Forelimb muscle (tissue), 1 donor: ENCODE measurements at regions not wholly inside any gene's neighbourhood (a gene's known extent, or its start where the extent isn't known, plus 50 kb on each side); places are given as distances from the start of the nearest gene placed in this dataset.

Source experiments
- DNase-seq: peaks from one replicate; pipeline ENCODE4 v3.0.0-alpha.2; 2013; ENCODE audit warnings: low read depth

GRCh38 chr13:85093808-85094207, 705.4 kb downstream of the SLITRK6 start:
- DNase-seq = no peak

GRCh38 chr13:85091631-85092234, 707.5 kb downstream of the SLITRK6 start:
- no peak for DNase-seq

- no peak for DNase-seq
These were observed 710.0 kb downstream of the SLITRK6 start for GRCh38 chr13:85089186-85089585.

DNA sequence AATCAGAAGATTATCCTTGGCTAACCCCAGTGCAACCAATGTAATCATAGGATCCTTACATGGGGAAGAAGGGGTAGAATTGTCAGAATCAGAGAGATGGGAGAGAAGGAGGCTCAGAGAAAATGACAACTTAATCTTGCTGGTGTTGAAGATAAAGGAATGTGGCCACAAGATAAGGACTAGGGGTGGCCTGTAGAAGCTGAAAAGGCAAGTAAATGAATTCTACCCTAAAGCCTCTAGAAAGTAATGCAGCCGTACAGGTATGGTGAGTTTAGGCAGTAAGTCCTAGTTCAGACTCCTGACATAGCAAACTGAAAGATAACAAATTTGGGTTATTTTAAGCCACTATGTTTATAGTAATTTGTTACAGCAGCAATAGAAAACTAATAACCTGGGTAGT, 718.5 kb downstream of the SLITRK6 start:
- no peak for DNase-seq

GRCh38 chr13:85076343-85076742, 722.9 kb downstream of the SLITRK6 start:
- no peak for DNase-seq

GRCh38 chr13:85074543-85075313, 724.5 kb downstream of the SLITRK6 start:
- no peak for DNase-seq

DNA sequence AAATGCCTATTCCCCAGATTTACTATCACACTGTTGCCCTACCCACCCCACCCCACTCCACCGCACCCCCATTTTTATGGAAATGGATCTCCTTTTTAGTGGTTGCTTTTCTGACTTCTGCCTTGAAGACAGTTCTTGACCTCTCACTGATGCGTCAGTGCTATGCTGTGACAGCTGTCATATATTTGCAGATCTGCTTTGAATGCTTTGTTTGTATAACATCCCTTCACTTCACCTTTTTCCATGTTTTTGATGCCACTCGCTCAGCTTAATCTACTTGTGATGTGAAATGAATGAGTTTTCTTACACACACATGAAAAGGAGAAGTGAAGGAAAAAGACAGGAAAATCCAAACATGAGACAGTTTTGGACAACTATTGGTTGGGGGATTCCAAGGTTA, 731.0 kb downstream of the SLITRK6 start:
- no peak for DNase-seq

- no peak for DNase-seq
These were observed 759.0 kb downstream of the SLITRK6 start for GRCh38 chr13:85040215-85040614.

DNA sequence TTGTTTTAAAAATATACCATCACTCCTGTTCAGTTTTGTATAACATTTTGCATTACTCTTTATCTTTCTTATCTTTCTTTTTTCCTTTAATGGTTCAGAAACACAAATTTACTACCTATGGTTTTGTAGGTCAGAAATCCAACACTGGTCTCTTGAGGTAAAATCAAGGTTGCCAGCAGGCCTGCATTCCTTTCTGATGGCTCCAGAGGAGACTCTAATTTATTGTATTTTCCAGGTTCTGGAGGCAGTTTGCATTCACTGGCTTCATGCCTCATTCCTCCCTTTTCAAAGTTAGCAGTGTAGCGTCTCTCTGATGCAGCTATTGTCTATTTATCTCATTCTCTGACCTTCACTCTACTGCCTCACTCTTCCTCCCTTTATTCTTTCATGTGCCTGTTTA, 767.4 kb downstream of the SLITRK6 start:
- DNase-seq = no peak

DNA sequence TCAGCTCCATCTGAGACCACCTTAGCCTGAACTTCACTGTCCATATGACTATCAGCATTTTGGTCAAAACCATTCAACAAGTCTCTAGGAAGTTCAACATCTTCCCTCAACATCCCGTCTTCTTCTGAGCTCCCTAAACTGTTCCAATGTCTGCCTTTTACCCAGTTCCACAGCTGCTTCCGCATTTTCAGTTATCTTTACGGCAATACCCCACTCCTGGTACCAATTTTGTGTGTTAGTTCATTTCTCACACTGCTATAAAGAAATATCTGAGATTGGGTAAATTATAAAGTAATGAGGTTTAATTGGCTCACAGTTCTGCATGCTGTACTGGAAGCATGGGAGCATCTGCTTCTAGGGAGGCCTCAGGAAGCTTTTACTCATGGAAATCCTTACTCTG, 771.2 kb downstream of the SLITRK6 start:
- no peak for DNase-seq

DNA sequence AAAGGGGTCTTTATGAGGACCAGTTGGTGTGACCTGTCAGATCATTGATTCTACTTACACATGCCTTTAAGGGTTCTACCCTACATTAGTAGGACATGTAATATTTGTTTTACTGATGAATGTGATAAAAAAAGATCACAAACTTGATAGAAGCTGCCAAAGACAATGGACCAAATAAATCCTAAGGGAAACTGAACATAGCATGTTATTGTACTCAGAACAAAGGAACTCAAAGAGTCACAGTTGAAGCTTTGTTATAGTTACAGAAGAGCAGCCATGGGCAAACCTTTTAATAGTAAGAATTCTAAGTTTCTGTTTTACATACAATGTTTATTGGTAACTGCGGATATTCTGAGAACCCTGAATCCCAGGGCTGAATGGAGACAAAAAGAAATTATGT, 780.1 kb downstream of the SLITRK6 start:
- no peak for DNase-seq

- no peak for DNase-seq
These were observed 786.2 kb downstream of the SLITRK6 start for GRCh38 chr13:85013006-85013405.

GRCh38 chr13:85009447-85009846, 789.8 kb downstream of the SLITRK6 start:
- no peak for DNase-seq

GRCh38 chr13:84999252-84999651, 800.0 kb downstream of the SLITRK6 start:
- DNase-seq = no peak

DNA sequence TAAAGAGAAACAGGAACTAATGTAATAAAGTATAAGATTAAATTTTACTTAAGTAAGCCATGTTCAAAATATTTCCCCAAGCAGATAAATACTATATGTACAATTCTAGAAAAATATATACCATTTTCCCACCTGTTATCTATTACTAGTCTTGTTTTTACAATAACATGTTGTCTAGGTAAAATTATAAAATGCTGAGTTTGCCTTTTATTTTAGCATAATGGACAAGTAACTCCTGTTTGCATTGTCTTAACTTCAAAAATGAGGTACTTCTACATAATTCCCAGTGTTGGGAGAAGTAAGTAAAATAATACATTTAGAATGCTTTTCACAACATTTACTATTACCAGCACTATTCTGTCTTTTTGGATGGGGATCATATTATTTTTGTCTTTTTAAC, 800.5 kb downstream of the SLITRK6 start:
- no peak for DNase-seq

- DNase-seq = no peak
These were observed 801.4 kb downstream of the SLITRK6 start for GRCh38 chr13:84997858-84998257.

- DNase-seq = no peak
These were observed 804.6 kb downstream of the SLITRK6 start for GRCh38 chr13:84994582-84994981.

GRCh38 chr13:84985860-84986259, 813.4 kb downstream of the SLITRK6 start:
- no peak for DNase-seq

DNA sequence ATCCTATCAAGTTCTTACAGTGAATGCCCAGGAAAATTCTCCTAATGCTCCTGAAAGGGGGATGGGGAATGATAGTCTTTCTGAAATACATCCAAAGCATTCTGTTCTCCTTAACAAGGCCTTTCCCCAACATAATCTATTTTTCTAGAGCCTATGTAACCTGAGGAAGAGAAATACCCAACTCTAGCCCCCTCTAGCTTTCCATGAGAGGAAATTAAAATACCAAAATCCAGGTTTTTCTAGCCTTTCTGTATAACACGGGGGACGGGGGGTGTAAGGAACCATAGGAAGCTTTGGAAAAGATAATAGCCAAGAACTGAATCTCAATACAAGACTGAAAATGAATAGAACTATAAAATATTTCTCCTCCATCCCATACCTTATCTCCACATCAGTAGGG, 815.9 kb downstream of the SLITRK6 start:
- DNase-seq = no peak

GRCh38 chr13:84980571-84980970, 818.6 kb downstream of the SLITRK6 start:
- no peak for DNase-seq

DNA sequence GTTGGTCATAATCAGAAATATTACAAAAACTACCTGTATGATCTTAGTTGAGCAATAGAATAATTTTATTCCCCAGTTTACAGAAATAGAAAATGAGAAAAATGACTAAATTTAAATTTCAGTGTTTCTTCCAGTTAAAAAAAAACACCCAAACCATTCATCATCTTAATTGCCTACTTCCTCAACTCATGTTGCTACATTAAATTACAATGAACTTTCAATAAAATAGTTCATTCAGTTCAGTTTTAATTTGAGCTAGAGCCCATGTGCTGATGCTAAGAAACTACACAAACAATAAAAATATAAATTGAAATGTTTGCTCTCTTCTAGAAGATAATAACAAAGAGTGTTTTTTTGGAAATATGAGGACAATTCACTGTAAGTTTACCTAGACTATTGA, 820.4 kb downstream of the SLITRK6 start:
- DNase-seq = no peak

- no peak for DNase-seq
These were observed 825.6 kb downstream of the SLITRK6 start for GRCh38 chr13:84973661-84974060.

DNA sequence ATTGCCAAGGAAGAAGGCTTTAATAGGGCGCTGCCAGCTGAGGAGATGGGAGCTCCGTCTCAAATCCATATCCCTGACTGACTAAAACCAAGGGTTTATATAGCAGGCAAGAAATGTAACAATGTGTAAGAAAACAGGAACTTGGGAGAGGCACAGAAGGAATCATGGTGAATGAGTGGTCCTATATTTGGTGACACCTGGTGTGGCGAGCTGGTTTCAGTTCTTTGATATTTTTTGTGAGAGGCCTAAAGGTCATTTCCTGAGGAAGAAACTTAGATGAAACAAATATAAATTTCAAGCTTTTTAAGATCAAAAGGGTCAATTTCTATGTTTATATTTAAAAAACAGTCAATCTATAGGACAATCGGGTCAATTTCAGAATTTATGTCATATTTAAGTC, 826.3 kb downstream of the SLITRK6 start:
- no peak for DNase-seq

DNA sequence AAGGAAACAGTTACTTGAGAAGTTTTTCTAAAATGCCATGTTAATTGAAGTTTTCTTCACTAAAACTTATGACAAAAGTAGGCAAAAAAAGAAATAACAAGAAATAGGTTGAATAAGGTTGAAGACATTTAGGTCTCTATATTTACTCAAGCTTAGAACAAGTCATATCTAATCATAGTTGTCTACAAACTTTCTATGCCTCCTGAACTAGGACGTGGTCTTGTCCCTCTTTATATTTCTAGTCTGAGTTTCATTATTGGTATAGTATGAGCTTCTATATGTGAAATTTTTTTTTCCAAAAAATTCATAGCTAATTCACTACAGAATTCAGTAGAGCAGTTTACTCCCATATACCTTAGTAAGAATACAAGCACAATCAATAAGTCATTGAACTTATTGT, 836.4 kb downstream of the SLITRK6 start:
- no peak for DNase-seq
